ENCODE measurements at regions not wholly inside any gene's neighbourhood (a gene's known extent, or its start where the extent isn't known, plus 50 kb on each side); places are given as distances from the start of the nearest gene placed in this dataset.

DNA sequence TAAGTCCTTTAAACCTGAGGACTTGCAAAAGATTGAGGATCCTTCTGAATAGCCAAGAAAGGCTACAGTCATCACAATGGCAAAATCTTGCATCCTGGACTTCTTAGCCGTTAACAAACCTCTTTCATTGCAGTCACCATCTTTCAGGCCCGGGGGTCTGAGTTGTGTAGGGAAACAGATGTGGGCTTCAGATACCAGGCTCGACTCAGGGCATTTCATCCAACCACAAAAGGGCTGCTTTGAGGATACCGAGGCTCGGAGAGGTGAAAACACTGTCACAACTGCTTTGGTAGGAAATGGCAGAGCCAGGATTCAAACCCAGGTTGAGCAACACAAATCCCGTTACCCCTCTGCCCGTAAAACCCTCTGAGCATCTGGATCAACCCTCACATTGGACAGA is 147.4 kb downstream of the TFCP2L1 start:
- TF ChIP-seq POLR2AphosphoS5 (IDR thresholded peaks at IDR 0.05; ENCODE audit: low read depth, low read length) (no peak), TAF1 (IDR thresholded peaks at IDR 0.05; ENCODE audit: borderline replicate concordance, insufficient read depth, low read length) (no peak)
